Transverse colon (tissue), 4 donors: ENCODE measurements at regions not wholly inside any gene's neighbourhood (a gene's known extent, or its start where the extent isn't known, plus 50 kb on each side); places are given as distances from the start of the nearest gene placed in this dataset.

ENCODE experiments used
- DNase-seq: peaks from one replicate; pipeline ENCODE4 v3.0.0-alpha.2; 2019
- H3K27ac ChIP-seq, 4 donors: fragments of 200-600 bp; sonication (generic); 2 replicates each; pipeline ENCODE4 v1.5.1; 2016 to 2018; ENCODE audit warnings: inconsistent platforms in 4 of 4
- H3K27me3 ChIP-seq: fragments of 200-600 bp; sonication (generic); 2 replicates; pipeline ENCODE4 v1.5.1; 2017; ENCODE audit warnings: inconsistent platforms
- H3K36me3 ChIP-seq, 4 donors: fragments of 200-600 bp; sonication (generic); 2 replicates each; pipeline ENCODE4 v1.5.1; 2017 to 2019; ENCODE audit warnings: inconsistent platforms in 4 of 4
- H3K4me1 ChIP-seq, 4 donors: fragments of 200-600 bp; sonication (generic); 2 replicates each; pipeline ENCODE4 v1.5.1; 2017 to 2020; ENCODE audit warnings: inconsistent platforms in 4 of 4
- H3K4me3 ChIP-seq, 4 donors: fragments of 200-600 bp; sonication (generic); 1 replicate in 1 of 4; 2 replicates in 3 of 4; pipeline versions ENCODE4 v1.5.1 to v1.6.1; 2017 to 2019; ENCODE audit warnings: inconsistent platforms in 4 of 4
- H3K9me3 ChIP-seq, 2 donors: fragments of 200-600 bp; sonication (generic); 2 replicates each; pipeline ENCODE4 v1.5.1; 2017 to 2019; ENCODE audit warnings: inconsistent platforms in 2 of 2
- EP300 ChIP-seq: sonication (generic); formaldehyde crosslinking; IDR thresholded peaks from one replicate; pipeline ENCODE4 v1.6.1; 2017; ENCODE audit warnings: antibody characterized with exemption, low read depth
- POLR2A ChIP-seq: fragments of 450-650 bp; IDR thresholded peaks from one replicate; pipeline ENCODE4 v1.6.1; 2016; ENCODE audit warnings: antibody characterized with exemption, mild to moderate bottlenecking, moderate library complexity
- POLR2AphosphoS5 ChIP-seq, 3 donors: sonication (generic); formaldehyde crosslinking; IDR thresholded peaks; one replicate each; pipeline ENCODE4 v1.6.1; 2016; ENCODE audit warnings: antibody characterized with exemption in 3 of 3
- WGBS, 2 donors: methylation state at CpG; one replicate each; pipeline ENCODE4 v1.1.5; 2018; ENCODE audit warnings: low coverage in 1 of 2; 5-methylcytosine and 5-hydroxymethylcytosine counted together
- in situ Hi-C, 4 donors: fragments of 200-750 bp; cut with MboI; loops; one replicate each; pipeline versions ENCODE4 v1.15.0 to v1.15.1; 2017; ENCODE audit warnings: low sequenced_read_pairs in 3 of 4, low pct_ligation_motif_present in 1 of 4, low pct_unique_long_range_greater_than_20kb in 1 of 4
- intact Hi-C: fragments of 100-400 bp; cut with DNase I; formaldehyde crosslinking; loops from one replicate; pipeline ENCODE4 v1.15.1; 2023; ENCODE audit warnings: low total_unique reads
- TF ChIP-seq, protein P1 (sequence below), 5 experiments: fragments of 200-600 bp in 3 of 5; fragments of 450-650 bp in 2 of 5; sonication (generic) in 3 of 5; IDR thresholded peaks; 1 replicate in 2 of 5; 2 replicates in 3 of 5; pipeline ENCODE4 v1.5.1; 2016 to 2017; ENCODE audit warnings: antibody characterized with exemption in 5 of 5, inconsistent platforms in 3 of 5, mild to moderate bottlenecking in 2 of 5, moderate library complexity in 1 of 5

DNA sequence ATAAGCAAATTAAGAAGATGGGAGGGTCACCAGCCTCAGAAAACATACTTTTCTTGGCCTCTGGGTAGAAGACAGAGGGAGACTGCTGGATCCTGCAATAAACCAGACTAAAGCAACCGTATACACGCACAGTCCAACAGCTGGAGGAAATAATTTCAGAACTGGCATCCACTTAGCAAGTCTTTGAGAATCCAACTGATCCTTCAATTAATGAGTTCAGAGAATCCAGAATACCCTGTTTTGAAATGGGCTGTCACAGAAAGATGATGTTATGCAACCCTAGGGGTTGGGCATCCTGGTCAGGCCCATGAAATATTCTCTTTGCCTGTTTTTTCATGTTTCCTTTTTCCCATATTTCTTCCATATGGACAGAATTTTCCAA, 134.0 kb upstream of the MAGI3 start:
- Histone ChIP-seq H3K27me3 (no peaks in the 10 kb centered on the region), H3K4me3 (no peak overlapping the region), H3K36me3 (no peaks in the 10 kb centered on the region), H3K9me3 (no peaks in the 10 kb centered on the region), H3K27ac (peak overlapping the region; percentile 79 to 86 (median 82)), H3K4me1 (peaks cover 0 to 42% (median 21%) of the 10 kb centered on the region in 4 donors)
- in situ Hi-C loops = no loop called here
- DNase-seq = no peak
- no peak for TF ChIP-seq POLR2AphosphoS5 (IDR thresholded peaks at IDR 0.05)
- no peak for TF ChIP-seq POLR2A
- TF ChIP-seq, protein P1, sequence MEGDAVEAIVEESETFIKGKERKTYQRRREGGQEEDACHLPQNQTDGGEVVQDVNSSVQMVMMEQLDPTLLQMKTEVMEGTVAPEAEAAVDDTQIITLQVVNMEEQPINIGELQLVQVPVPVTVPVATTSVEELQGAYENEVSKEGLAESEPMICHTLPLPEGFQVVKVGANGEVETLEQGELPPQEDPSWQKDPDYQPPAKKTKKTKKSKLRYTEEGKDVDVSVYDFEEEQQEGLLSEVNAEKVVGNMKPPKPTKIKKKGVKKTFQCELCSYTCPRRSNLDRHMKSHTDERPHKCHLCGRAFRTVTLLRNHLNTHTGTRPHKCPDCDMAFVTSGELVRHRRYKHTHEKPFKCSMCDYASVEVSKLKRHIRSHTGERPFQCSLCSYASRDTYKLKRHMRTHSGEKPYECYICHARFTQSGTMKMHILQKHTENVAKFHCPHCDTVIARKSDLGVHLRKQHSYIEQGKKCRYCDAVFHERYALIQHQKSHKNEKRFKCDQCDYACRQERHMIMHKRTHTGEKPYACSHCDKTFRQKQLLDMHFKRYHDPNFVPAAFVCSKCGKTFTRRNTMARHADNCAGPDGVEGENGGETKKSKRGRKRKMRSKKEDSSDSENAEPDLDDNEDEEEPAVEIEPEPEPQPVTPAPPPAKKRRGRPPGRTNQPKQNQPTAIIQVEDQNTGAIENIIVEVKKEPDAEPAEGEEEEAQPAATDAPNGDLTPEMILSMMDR (IDR thresholded peaks at IDR 0.05) = no peak
- no peak for TF ChIP-seq EP300
- intact Hi-C loops = no loop called here
- 23 to 25% methylated on average over 2 of the region's 2 CpGs for WGBS, 2 donors

DNA sequence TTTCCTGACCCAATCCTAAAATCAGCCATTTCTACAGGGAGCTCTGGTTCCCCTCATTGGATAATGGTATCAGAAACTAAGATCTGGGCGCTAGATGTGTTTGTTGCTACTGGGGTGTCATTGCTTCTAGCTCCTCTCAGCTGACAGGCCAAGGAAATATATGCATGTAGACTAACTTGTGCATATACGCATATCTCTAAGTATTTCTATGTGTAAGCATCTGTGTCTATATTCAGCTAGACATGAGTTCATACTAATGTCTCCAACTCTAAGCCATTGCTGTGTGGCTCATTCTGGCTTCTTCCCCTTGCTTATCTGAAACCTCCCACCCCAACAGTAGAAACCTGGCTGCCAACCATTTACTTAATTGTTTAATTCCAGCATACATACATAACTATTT, 130.3 kb upstream of the MAGI3 start:
- Histone ChIP-seq H3K36me3 (no peaks in the 10 kb centered on the region), H3K9me3 (no peaks in the 10 kb centered on the region), H3K27me3 (no peaks in the 10 kb centered on the region), H3K27ac (no peak overlapping the region), H3K4me3 (no peak overlapping the region), H3K4me1 (peaks cover 0 to 13% (median 6%) of the 10 kb centered on the region in 4 donors)
- in situ Hi-C loops = no loop called here
- TF ChIP-seq EP300 = no peak
- no peak for TF ChIP-seq POLR2AphosphoS5 (IDR thresholded peaks at IDR 0.05)
- TF ChIP-seq, protein P1 (IDR thresholded peaks at IDR 0.05) = no peak
- TF ChIP-seq POLR2A = no peak
- 83 to 88% methylated on average over 2 of the region's 2 CpGs for WGBS, 2 donors
- no peak for DNase-seq
- intact Hi-C loops = no loop called here

DNA sequence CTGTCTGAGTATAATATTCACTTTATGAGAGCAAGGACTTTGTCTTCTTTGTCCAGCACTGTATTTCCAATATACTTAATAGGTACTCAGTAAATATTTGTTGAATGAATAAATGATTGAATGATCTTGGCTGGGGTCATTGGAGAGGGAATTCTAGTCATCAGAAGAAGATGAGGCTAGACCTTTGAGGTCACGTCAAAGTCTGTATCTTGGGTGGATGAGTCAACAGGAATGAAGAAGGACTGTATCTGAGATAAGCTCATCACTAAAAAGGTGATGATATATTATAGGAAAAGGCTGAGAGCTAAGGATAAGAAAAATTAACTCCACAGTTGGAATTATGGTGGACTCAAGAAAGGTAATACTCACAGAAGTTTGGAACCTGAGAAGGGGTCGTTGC, 125.1 kb upstream of the MAGI3 start:
- no peak for DNase-seq
- 87 to 94% methylated on average over 2 of the region's 2 CpGs for WGBS, 2 donors
- H3K9me3 ChIP-seq = no peaks in the 10 kb centered on the region

DNA sequence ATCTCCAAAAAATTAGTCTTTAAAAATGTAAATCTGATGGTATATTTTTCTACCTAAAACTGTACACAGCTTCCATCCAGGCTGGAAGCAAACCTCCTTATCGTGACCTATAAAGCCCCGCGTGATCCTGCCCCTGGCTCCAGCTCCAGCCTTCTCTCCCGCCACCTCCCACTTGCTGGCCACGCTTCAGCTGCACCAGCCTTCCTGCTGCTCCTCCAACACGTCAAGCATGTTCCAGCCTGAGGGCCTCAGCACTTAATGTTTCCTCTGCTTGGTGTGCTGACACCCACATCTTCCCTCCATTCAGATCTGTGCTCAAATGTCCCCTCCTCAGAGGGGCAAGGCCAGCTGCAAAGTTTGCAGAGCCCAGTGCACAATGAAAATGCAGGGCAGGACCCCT, 123.5 kb upstream of the MAGI3 start:
- DNase-seq = no peak
- no peaks in the 10 kb centered on the region for H3K27me3 ChIP-seq
- TF ChIP-seq, protein P1 (IDR thresholded peaks at IDR 0.05) = no peak
- no peak for TF ChIP-seq EP300
- TF ChIP-seq POLR2AphosphoS5 (IDR thresholded peaks at IDR 0.05) = no peak
- no peak for TF ChIP-seq POLR2A
- in situ Hi-C loops (no loop called here), intact Hi-C loops (no loop called here)
- H3K9me3 ChIP-seq = no peaks in the 10 kb centered on the region
- no peak overlapping the region for H3K4me3 ChIP-seq
- WGBS, 2 donors = 83 to 94% methylated on average over 6 of the region's 6 CpGs
- H3K36me3 ChIP-seq = no peaks in the 10 kb centered on the region
- peaks cover 0 to 13% (median 0%) of the 10 kb centered on the region in 4 donors for H3K4me1 ChIP-seq
- H3K27ac ChIP-seq = no peak overlapping the region

More for the DNA sequence above, 125.1 kb upstream of the MAGI3 start:
- H3K4me3 ChIP-seq = no peak overlapping the region
- no peak for TF ChIP-seq POLR2A
- no peak for TF ChIP-seq EP300
- TF ChIP-seq, protein P1 (IDR thresholded peaks at IDR 0.05) = no peak
- no peak for TF ChIP-seq POLR2AphosphoS5 (IDR thresholded peaks at IDR 0.05)
- in situ Hi-C loops = no loop called here
- no peaks in the 10 kb centered on the region for H3K36me3 ChIP-seq
- H3K27ac ChIP-seq = no peak overlapping the region
- intact Hi-C loops = no loop called here
- peaks cover 0 to under 1% (median 0%) of the 10 kb centered on the region in 4 donors for H3K4me1 ChIP-seq
- H3K27me3 ChIP-seq = no peaks in the 10 kb centered on the region
